Glomerular visceral epithelial cell (primary cell): ENCODE measurements at regions not wholly inside any gene's neighbourhood (a gene's known extent, or its start where the extent isn't known, plus 50 kb on each side); places are given as distances from the start of the nearest gene placed in this dataset.

Experiments used
- DNase-seq: peaks from one replicate; pipeline ENCODE4 v3.0.0-alpha.2; 2016; ENCODE audit errors: extremely low spot score

GRCh38 chr14:71709076-71709475, 223.2 kb upstream of the RGS6 start:
- DNase-seq = no peak

GRCh38 chr14:71709987-71710386, 222.2 kb upstream of the RGS6 start:
- DNase-seq = no peak

- no peak for DNase-seq
Measured at GRCh38 chr14:71711125-71711524, 221.1 kb upstream of the RGS6 start.

- DNase-seq = peak; percentile 32
Measured at GRCh38 chr14:71711619-71712018, 220.6 kb upstream of the RGS6 start.

- no peak for DNase-seq
Measured at GRCh38 chr14:71712478-71712877, 219.8 kb upstream of the RGS6 start.

GRCh38 chr14:71713016-71713415, 219.2 kb upstream of the RGS6 start:
- no peak for DNase-seq

- DNase-seq = no peak
Measured at GRCh38 chr14:71713451-71713850, 218.8 kb upstream of the RGS6 start.

- peak; percentile 9 for DNase-seq
Measured at GRCh38 chr14:71714225-71714624, 218.0 kb upstream of the RGS6 start.

GRCh38 chr14:71716041-71716772, 216.0 kb upstream of the RGS6 start:
- no peak for DNase-seq

GRCh38 chr14:71720978-71721624, 211.1 kb upstream of the RGS6 start:
- peak; percentile 49 for DNase-seq

GRCh38 chr14:71721791-71722190, 210.4 kb upstream of the RGS6 start:
- DNase-seq = no peak

GRCh38 chr14:71722885-71723284, 209.3 kb upstream of the RGS6 start:
- no peak for DNase-seq

- DNase-seq = no peak
Measured at GRCh38 chr14:71725922-71726579, 206.2 kb upstream of the RGS6 start.

- DNase-seq = no peak
Measured at GRCh38 chr14:71726580-71727021, 205.6 kb upstream of the RGS6 start.

- DNase-seq = no peak
Measured at GRCh38 chr14:71728386-71728785, 203.8 kb upstream of the RGS6 start.

GRCh38 chr14:71729596-71729995, 202.6 kb upstream of the RGS6 start:
- DNase-seq = no peak

GRCh38 chr14:71730471-71730870, 201.8 kb upstream of the RGS6 start:
- no peak for DNase-seq

GRCh38 chr14:71731096-71731495, 201.1 kb upstream of the RGS6 start:
- DNase-seq = no peak

- DNase-seq = no peak
Measured at GRCh38 chr14:71733210-71733883, 198.9 kb upstream of the RGS6 start.

- DNase-seq = no peak
Measured at GRCh38 chr14:71734076-71734475, 198.2 kb upstream of the RGS6 start.

GRCh38 chr14:71734885-71735284, 197.3 kb upstream of the RGS6 start:
- DNase-seq = no peak

GRCh38 chr14:71737760-71738159, 194.5 kb upstream of the RGS6 start:
- no peak for DNase-seq
